Bronchial epithelial cell (primary cell): ENCODE measurements at regions not wholly inside any gene's neighbourhood (a gene's known extent, or its start where the extent isn't known, plus 50 kb on each side); places are given as distances from the start of the nearest gene placed in this dataset.

Experiments
- DNase-seq: peaks from one replicate; pipeline ENCODE4 v3.0.0-alpha.2; 2010; ENCODE audit warnings: low read depth
- FAIRE-seq: peaks from 2 replicates; lab custom pipeline; 2011; peaks lifted over from hg19 to GRCh38; lab: Jason Lieb, UNC
- H3K27me3 ChIP-seq: 2 replicates; pipeline ENCODE4 v1.5.1; 2011; ENCODE audit warnings: low read length; ENCODE audit not compliant: control insufficient read depth, insufficient read depth
- H3K36me3 ChIP-seq: 2 replicates; pipeline ENCODE4 v1.5.1; 2011; ENCODE audit warnings: low read length; ENCODE audit not compliant: control insufficient read depth, insufficient read depth
- H3K4me3 ChIP-seq: 2 replicates; pipeline ENCODE4 v1.5.1; 2011; ENCODE audit warnings: mild to moderate bottlenecking, low read depth, low read length, control low read depth
- TF ChIP-seq, protein P1 (sequence below): IDR thresholded peaks from 2 replicates; pipeline ENCODE4 v1.5.1; 2011; ENCODE audit warnings: mild to moderate bottlenecking, moderate library complexity, low read length, control low read depth, inconsistent platforms; ENCODE audit not compliant: insufficient read depth, severe bottlenecking

DNA sequence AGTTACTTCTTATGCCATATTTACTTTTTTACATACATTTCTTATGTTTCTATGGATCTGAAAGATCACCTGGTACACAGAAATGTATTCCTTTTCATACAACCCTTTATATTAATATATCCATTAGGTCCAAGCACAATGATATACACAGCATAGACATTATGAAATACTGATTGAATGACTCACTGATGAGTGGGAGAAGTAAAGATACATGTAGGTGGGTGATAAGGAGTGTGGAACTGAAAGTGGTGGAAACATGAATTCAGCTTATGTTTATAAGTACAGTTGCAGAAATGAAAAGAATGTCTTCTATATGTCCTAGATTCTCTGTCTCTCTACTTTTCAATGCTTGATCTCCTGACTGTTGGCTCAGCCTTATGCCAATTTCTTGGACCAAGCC, 87.9 kb downstream of the YIPF7 start:
- Histone ChIP-seq H3K27me3 (no peaks in the 10 kb centered on the region), H3K4me3 (no peak overlapping the region), H3K36me3 (no peaks in the 10 kb centered on the region)
- no peak for FAIRE-seq
- TF ChIP-seq, protein P1, sequence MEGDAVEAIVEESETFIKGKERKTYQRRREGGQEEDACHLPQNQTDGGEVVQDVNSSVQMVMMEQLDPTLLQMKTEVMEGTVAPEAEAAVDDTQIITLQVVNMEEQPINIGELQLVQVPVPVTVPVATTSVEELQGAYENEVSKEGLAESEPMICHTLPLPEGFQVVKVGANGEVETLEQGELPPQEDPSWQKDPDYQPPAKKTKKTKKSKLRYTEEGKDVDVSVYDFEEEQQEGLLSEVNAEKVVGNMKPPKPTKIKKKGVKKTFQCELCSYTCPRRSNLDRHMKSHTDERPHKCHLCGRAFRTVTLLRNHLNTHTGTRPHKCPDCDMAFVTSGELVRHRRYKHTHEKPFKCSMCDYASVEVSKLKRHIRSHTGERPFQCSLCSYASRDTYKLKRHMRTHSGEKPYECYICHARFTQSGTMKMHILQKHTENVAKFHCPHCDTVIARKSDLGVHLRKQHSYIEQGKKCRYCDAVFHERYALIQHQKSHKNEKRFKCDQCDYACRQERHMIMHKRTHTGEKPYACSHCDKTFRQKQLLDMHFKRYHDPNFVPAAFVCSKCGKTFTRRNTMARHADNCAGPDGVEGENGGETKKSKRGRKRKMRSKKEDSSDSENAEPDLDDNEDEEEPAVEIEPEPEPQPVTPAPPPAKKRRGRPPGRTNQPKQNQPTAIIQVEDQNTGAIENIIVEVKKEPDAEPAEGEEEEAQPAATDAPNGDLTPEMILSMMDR: no peak
- DNase-seq: peak; percentile 35

DNA sequence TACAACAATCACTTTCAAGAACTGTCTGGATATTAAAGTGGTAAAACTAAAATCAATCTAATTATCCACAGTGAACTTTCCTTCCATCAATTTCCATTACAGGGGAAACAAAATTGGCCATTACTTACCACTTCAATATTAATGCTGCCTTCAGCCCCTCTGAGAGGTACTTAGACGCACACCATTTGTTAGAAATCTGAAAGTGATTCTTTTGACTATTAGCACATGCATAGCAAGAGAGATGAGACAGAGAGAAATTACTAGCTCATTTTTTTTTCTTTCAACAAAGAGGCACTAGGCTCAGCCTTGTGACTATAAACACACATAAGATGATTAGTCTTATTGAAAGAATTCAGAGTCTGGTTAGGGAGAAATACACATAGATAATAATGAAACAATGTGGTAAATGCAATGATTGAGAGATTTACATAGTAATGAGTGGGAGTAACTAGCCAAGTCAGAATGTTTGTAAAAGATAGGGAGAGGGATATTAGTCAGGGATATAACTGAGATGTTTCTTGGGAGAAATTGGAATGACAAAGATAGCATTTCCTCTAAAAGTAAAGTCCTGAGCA, 93.3 kb downstream of the YIPF7 start:
- TF ChIP-seq, protein P1: no peak
- Histone ChIP-seq H3K27me3 (no peaks in the 10 kb centered on the region), H3K36me3 (no peaks in the 10 kb centered on the region), H3K4me3 (no peak overlapping the region)
- FAIRE-seq (no peak), DNase-seq (no peak)

DNA sequence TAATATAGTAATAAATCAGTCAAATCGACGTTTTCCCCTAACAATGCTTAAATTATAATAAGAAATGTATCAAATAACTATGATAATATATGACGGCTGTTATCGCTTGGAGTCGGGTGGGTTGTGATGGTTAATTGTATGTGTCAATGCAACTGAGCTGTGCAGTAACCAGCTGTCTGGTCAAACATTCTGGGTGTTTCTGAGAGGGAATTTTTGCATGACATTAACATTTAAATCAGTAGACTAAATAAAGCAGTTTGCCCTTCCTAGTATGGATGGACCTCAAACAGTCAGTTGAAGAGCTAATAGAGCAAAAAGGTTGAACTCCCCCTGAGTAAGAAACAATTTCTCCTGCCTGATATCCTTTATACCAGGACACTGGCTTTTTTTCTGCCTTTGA, 96.7 kb downstream of the YIPF7 start:
- Histone ChIP-seq H3K4me3 (no peak overlapping the region), H3K27me3 (no peaks in the 10 kb centered on the region), H3K36me3 (no peaks in the 10 kb centered on the region)
- TF ChIP-seq, protein P1: no peak
- no peak for DNase-seq
- no peak for FAIRE-seq

DNA sequence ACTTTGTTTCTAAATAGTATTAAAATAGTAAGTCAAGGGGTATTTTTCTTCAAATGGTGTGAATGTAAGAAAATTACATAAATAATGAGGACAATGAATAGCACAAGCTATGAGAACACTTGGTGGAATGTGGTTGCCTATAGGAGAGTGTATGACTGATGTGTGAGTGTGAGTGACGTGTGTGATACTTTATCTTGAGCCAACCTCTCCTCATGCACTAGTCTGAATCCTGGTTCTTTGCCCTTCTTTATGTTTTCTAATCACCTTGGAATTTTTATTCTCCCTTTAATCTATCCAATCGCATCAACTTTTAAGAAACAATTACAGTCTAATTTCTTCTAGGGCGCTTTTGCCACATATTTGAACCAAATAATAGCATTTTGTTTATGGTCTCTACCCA, 98.2 kb downstream of the YIPF7 start:
- no peaks in the 10 kb centered on the region for H3K27me3 ChIP-seq
- no peak overlapping the region for H3K4me3 ChIP-seq
- TF ChIP-seq, protein P1: no peak
- no peak for FAIRE-seq
- H3K36me3 ChIP-seq: no peaks in the 10 kb centered on the region
- peak; percentile 8 for DNase-seq

DNA sequence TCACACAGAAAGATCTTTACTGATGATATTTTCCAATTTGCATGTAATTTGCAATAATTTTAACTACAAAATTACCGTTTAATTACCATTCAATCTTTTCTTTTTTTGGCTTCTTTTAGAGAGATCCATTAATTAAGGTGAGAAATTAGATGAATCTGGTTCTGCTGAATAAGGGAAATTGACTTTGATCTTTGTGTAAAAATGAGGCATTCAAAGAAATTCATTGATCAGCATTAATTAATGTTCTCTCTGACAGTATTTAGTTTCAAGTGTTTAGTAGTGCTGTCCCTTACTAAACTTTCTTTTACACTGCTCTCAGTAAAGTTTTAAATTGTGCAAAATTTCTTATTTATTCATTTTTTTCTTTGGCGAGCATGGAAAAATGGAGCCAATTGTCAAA, 97.2 kb upstream of the KCTD8 start:
- H3K4me3 ChIP-seq: no peak overlapping the region
- FAIRE-seq: no peak
- TF ChIP-seq, protein P1: no peak
- DNase-seq: no peak
- no peaks in the 10 kb centered on the region for H3K27me3 ChIP-seq
- no peaks in the 10 kb centered on the region for H3K36me3 ChIP-seq

DNA sequence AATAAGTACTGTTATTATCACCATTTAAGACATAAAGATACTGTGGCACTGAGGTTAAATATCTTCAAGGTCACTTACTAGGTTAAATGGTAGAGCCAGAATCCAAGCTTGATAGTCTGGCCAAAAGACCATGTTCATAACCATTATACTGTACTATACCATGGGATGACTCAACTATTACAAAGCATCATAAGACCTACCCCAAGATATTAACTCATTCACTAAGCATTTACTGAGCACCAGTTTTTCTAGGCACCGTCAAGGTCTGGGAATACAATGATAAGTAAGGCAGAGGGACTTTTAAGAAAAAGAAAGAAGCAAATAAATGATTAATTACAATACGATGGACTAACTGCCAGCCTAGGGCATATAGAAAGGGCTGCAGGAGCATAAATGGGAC, 95.5 kb upstream of the KCTD8 start:
- FAIRE-seq (no peak), DNase-seq (peak; percentile 15)
- no peak overlapping the region for H3K4me3 ChIP-seq
- H3K36me3 ChIP-seq: no peaks in the 10 kb centered on the region
- H3K27me3 ChIP-seq: no peaks in the 10 kb centered on the region
- TF ChIP-seq, protein P1: no peak
